ENCODE measurements at regions not wholly inside any gene's neighbourhood (a gene's known extent, or its start where the extent isn't known, plus 50 kb on each side); places are given as distances from the start of the nearest gene placed in this dataset.
"Not testable (repeated sequence)": the region's sequence is repeated elsewhere in the genome, so short reads cannot be mapped to it uniquely, and the experiment has no call there.

- H3K27ac ChIP-seq (ENCODE audit: low read length) = no peak overlapping the region
- no peak overlapping the region for H3K4me3 ChIP-seq (ENCODE audit: low read length)
- H3K4me1 ChIP-seq (ENCODE audit: control insufficient read depth, low read depth, low read length) = no peaks in the 10 kb centered on the region
- H3K36me3 ChIP-seq (ENCODE audit: control insufficient read depth, low read depth, low read length) = no peaks in the 10 kb centered on the region
- H3K9me3 ChIP-seq (ENCODE audit: control insufficient read depth, low read depth, low read length) = no peaks in the 10 kb centered on the region
- H3K9ac ChIP-seq (ENCODE audit: low read length) = no peak overlapping the region
- H3K27me3 ChIP-seq (ENCODE audit: control insufficient read depth, insufficient read depth, low read length) = no peaks in the 10 kb centered on the region
Observed at GRCh38 chr18:10346749-10347415, 107.6 kb upstream of the APCDD1 start.

DNA sequence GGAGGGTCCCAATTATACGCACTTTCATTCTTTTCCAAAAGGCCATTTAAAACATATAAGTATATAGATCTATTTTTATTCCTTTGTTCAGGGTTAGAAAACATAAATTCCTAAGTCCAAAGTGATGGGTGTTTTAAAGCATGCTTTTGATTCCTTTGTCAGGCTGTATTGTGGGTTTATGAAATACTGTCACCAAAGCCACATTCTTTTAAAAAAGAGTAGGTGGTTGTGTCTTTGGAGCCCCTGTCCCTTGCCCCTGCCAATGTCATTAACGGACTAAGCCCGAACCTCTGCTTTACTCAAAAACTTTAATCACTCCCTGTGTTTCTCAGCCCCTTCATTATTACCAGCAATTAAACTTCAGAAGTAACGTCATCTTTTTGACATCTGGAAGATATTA is 104.9 kb upstream of the APCDD1 start:
- no peaks in the 10 kb centered on the region for H3K36me3 ChIP-seq (ENCODE audit: control insufficient read depth, low read depth, low read length)
- H3K27me3 ChIP-seq (ENCODE audit: control insufficient read depth, insufficient read depth, low read length) = no peaks in the 10 kb centered on the region
- no peaks in the 10 kb centered on the region for H3K9me3 ChIP-seq (ENCODE audit: control insufficient read depth, low read depth, low read length)
- no peaks in the 10 kb centered on the region for H3K4me1 ChIP-seq (ENCODE audit: control insufficient read depth, low read depth, low read length)
- H3K9ac ChIP-seq (ENCODE audit: low read length) = no peak overlapping the region
- no peak overlapping the region for H3K4me3 ChIP-seq (ENCODE audit: low read length)
- no peak overlapping the region for H3K27ac ChIP-seq (ENCODE audit: low read length)

DNA sequence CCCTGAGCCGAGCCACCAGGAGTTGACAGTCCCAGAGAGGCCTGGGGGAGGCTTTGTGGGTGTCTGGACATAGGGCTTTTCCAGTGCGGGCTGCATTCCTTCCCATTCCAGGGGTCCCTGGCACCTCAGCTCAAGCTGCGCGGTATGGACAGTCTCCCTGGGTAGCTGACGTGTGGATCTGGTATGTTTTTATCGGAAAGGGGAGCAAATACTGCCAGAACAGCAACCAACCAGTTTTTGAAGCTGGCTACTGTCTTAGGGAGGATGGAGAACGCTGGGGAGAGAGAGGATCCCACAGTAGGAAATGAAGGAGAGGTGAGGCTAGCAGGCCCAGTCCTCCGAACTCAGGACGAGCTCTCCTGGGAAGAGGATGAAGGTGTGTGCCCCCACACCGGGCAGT is 103.8 kb upstream of the APCDD1 start:
- no peak overlapping the region for H3K9ac ChIP-seq (ENCODE audit: low read length)
- no peaks in the 10 kb centered on the region for H3K4me1 ChIP-seq (ENCODE audit: control insufficient read depth, low read depth, low read length)
- H3K36me3 ChIP-seq (ENCODE audit: control insufficient read depth, low read depth, low read length) = no peaks in the 10 kb centered on the region
- H3K9me3 ChIP-seq (ENCODE audit: control insufficient read depth, low read depth, low read length) = no peaks in the 10 kb centered on the region
- H3K4me3 ChIP-seq (ENCODE audit: low read length) = no peak overlapping the region
- H3K27ac ChIP-seq (ENCODE audit: low read length) = no peak overlapping the region
- H3K27me3 ChIP-seq (ENCODE audit: control insufficient read depth, insufficient read depth, low read length) = no peaks in the 10 kb centered on the region

- Histone ChIP-seq H3K27me3 (ENCODE audit: control insufficient read depth, insufficient read depth, low read length) (no peaks in the 10 kb centered on the region), H3K27ac (ENCODE audit: low read length) (no peak overlapping the region), H3K9ac (ENCODE audit: low read length) (no peak overlapping the region), H3K4me1 (ENCODE audit: control insufficient read depth, low read depth, low read length) (no peaks in the 10 kb centered on the region), H3K36me3 (ENCODE audit: control insufficient read depth, low read depth, low read length) (no peaks in the 10 kb centered on the region), H3K4me3 (ENCODE audit: low read length) (no peak overlapping the region), H3K9me3 (ENCODE audit: control insufficient read depth, low read depth, low read length) (no peaks in the 10 kb centered on the region)
Observed at GRCh38 chr18:10351219-10351818, 103.1 kb upstream of the APCDD1 start.

DNA sequence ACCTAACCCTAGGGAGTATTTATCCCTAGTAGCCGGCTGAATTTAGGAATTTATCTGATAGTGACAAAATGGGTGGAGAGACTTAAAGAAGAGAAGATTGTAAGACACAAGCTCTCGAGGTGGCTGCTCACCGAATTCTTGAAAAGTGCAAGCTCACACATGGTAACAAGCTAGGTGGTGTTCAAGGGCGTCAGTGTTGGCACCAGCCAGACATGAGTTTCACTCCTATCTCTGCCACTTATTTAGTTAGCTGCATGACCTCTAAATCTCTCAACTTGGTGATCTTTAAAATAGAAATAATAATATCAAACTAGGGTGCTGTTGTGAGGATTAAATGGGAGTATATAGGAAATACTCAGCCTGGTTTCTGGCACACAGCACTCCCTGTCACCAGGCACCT is 102.6 kb upstream of the APCDD1 start:
- H3K36me3 ChIP-seq (ENCODE audit: control insufficient read depth, low read depth, low read length) = no peaks in the 10 kb centered on the region
- H3K27ac ChIP-seq (ENCODE audit: low read length) = no peak overlapping the region
- H3K4me3 ChIP-seq (ENCODE audit: low read length) = no peak overlapping the region
- no peaks in the 10 kb centered on the region for H3K27me3 ChIP-seq (ENCODE audit: control insufficient read depth, insufficient read depth, low read length)
- no peaks in the 10 kb centered on the region for H3K4me1 ChIP-seq (ENCODE audit: control insufficient read depth, low read depth, low read length)
- H3K9me3 ChIP-seq (ENCODE audit: control insufficient read depth, low read depth, low read length) = no peaks in the 10 kb centered on the region
- no peak overlapping the region for H3K9ac ChIP-seq (ENCODE audit: low read length)

GRCh38 chr18:10352671-10353070 is 101.8 kb upstream of the APCDD1 start:
- Histone ChIP-seq H3K27me3 (ENCODE audit: control insufficient read depth, insufficient read depth, low read length) (no peaks in the 10 kb centered on the region), H3K4me1 (ENCODE audit: control insufficient read depth, low read depth, low read length) (no peaks in the 10 kb centered on the region), H3K36me3 (ENCODE audit: control insufficient read depth, low read depth, low read length) (no peaks in the 10 kb centered on the region), H3K9me3 (ENCODE audit: control insufficient read depth, low read depth, low read length) (no peaks in the 10 kb centered on the region), H3K9ac (ENCODE audit: low read length) (no peak overlapping the region), H3K27ac (ENCODE audit: low read length) (no peak overlapping the region), H3K4me3 (ENCODE audit: low read length) (no peak overlapping the region)

DNA sequence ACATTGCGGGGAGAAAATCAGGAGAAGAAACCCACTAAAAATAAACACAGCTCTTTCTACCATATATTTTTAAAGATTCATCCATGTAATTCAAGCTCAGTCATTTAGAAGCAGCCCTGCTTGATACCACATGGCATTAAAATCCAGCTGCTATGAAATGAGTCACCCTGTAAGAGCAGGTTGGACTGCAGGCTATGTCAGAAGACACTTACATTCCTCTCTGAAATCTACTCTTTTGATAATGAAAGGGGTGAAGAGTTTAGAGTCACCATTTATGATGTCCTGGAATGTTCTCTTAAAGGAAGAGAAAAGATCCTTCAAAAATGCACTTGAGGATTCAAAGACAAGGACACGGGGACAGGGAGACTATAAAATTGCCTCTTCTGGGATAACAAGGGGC is 100.6 kb upstream of the APCDD1 start:
- Histone ChIP-seq H3K9me3 (ENCODE audit: control insufficient read depth, low read depth, low read length) (no peaks in the 10 kb centered on the region), H3K4me1 (ENCODE audit: control insufficient read depth, low read depth, low read length) (no peaks in the 10 kb centered on the region), H3K9ac (ENCODE audit: low read length) (no peak overlapping the region), H3K4me3 (ENCODE audit: low read length) (no peak overlapping the region), H3K27me3 (ENCODE audit: control insufficient read depth, insufficient read depth, low read length) (no peaks in the 10 kb centered on the region), H3K36me3 (ENCODE audit: control insufficient read depth, low read depth, low read length) (no peaks in the 10 kb centered on the region), H3K27ac (ENCODE audit: low read length) (no peak overlapping the region)

DNA sequence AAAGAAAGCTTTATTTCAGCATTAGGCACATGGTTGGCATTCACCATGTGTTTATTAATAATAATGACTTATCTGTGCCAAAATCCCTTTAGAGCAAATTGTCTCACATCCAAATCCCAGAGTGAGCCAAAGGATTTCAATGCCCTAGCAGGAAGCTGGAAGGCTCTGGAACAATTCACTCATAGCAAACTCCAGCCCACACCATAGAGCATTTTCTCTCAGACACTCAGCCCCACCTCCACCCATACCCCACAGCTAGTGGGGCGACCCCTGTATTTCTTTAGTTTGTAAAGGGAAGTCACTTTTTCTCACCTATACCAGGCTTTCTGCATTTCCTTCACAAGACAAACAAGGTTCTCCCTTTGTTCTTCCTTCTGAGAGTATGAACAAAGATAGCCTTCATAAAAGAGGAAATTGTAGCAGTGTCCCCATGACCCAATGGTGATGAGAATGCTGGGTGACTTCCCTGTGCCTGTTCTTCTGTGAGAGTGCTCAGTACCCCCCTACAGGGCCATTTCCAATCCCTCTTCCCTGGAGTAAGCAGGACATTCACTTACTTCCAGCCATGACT is 100.1 kb upstream of the APCDD1 start:
- Histone ChIP-seq H3K4me3 (ENCODE audit: low read length) (no peak overlapping the region), H3K4me1 (ENCODE audit: control insufficient read depth, low read depth, low read length) (no peaks in the 10 kb centered on the region), H3K27ac (ENCODE audit: low read length) (no peak overlapping the region), H3K36me3 (ENCODE audit: control insufficient read depth, low read depth, low read length) (no peaks in the 10 kb centered on the region), H3K9me3 (ENCODE audit: control insufficient read depth, low read depth, low read length) (no peaks in the 10 kb centered on the region), H3K9ac (ENCODE audit: low read length) (no peak overlapping the region), H3K27me3 (ENCODE audit: control insufficient read depth, insufficient read depth, low read length) (no peaks in the 10 kb centered on the region)

GRCh38 chr18:10354890-10355289 is 99.5 kb upstream of the APCDD1 start:
- H3K9me3 ChIP-seq (ENCODE audit: control insufficient read depth, low read depth, low read length) = no peaks in the 10 kb centered on the region
- no peak overlapping the region for H3K4me3 ChIP-seq (ENCODE audit: low read length)
- H3K27me3 ChIP-seq (ENCODE audit: control insufficient read depth, insufficient read depth, low read length) = no peaks in the 10 kb centered on the region
- no peaks in the 10 kb centered on the region for H3K4me1 ChIP-seq (ENCODE audit: control insufficient read depth, low read depth, low read length)
- no peak overlapping the region for H3K9ac ChIP-seq (ENCODE audit: low read length)
- H3K36me3 ChIP-seq (ENCODE audit: control insufficient read depth, low read depth, low read length) = no peaks in the 10 kb centered on the region
- no peak overlapping the region for H3K27ac ChIP-seq (ENCODE audit: low read length)

DNA sequence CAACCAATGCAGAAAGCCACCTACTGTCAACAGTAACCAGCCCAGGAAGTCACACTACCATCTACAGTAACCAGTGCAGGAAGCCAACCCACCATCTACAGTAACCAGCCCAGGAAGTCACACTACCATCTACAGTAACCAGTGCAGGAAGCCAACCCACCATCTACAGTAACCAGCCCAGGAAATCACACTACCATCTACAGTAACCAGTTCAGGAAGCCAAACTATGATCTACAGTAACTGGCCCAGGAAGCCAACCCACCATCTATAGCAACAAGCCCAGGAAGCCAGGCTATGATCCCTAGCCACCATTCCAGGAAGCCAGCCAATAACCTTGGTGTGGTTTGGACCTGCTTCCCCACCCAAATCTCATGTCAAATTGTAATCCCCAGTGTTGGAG is 97.4 kb upstream of the APCDD1 start:
- not testable (repeated sequence) for H3K27me3 ChIP-seq (ENCODE audit: control insufficient read depth, insufficient read depth, low read length); H3K36me3 ChIP-seq (ENCODE audit: control insufficient read depth, low read depth, low read length); H3K4me3 ChIP-seq (ENCODE audit: low read length); H3K27ac ChIP-seq (ENCODE audit: low read length); H3K4me1 ChIP-seq (ENCODE audit: control insufficient read depth, low read depth, low read length); H3K9ac ChIP-seq (ENCODE audit: low read length); H3K9me3 ChIP-seq (ENCODE audit: control insufficient read depth, low read depth, low read length)

GRCh38 chr18:10361660-10362059 is 92.8 kb upstream of the APCDD1 start:
- no peaks in the 10 kb centered on the region for H3K27me3 ChIP-seq (ENCODE audit: control insufficient read depth, insufficient read depth, low read length)
- no peak overlapping the region for H3K9ac ChIP-seq (ENCODE audit: low read length)
- H3K36me3 ChIP-seq (ENCODE audit: control insufficient read depth, low read depth, low read length) = no peaks in the 10 kb centered on the region

DNA sequence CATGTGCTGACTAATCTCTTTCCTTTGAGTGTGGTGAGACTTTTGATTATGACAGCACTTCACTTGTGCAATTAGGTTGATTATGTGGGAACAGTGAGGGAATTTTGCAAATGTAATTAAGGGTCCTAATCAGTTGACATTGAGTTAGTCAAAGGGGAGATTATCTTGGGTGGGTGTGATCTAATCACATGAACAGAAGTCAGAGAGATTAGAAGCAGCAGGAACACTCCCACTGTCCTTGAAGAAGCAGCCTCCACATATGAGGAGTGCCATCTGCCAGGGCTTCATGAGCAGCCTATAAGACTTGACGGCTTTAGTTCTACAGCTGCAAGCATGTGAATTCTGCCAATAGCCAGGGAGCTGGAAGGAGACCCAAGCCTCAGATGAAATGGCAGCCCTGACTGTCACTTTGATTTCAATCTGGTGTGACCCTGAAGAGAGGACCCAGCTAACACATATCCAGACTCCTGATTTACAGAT is 89.4 kb upstream of the APCDD1 start:
- Histone ChIP-seq H3K36me3 (ENCODE audit: control insufficient read depth, low read depth, low read length) (no peaks in the 10 kb centered on the region), H3K4me1 (ENCODE audit: control insufficient read depth, low read depth, low read length) (no peaks in the 10 kb centered on the region), H3K27me3 (ENCODE audit: control insufficient read depth, insufficient read depth, low read length) (no peaks in the 10 kb centered on the region), H3K9ac (ENCODE audit: low read length) (no peak overlapping the region), H3K9me3 (ENCODE audit: control insufficient read depth, low read depth, low read length) (no peaks in the 10 kb centered on the region), H3K27ac (ENCODE audit: low read length) (no peak overlapping the region), H3K4me3 (ENCODE audit: low read length) (no peak overlapping the region)

More at GRCh38 chr18:10361660-10362059, 92.8 kb upstream of the APCDD1 start:
- Histone ChIP-seq H3K27ac (ENCODE audit: low read length) (no peak overlapping the region), H3K4me3 (ENCODE audit: low read length) (no peak overlapping the region), H3K9me3 (ENCODE audit: control insufficient read depth, low read depth, low read length) (no peaks in the 10 kb centered on the region), H3K4me1 (ENCODE audit: control insufficient read depth, low read depth, low read length) (no peaks in the 10 kb centered on the region)

Measured in iPS-18a (cell line).